ENCODE measurements at regions not wholly inside any gene's neighbourhood (a gene's known extent, or its start where the extent isn't known, plus 50 kb on each side); places are given as distances from the start of the nearest gene placed in this dataset.

- CTCF ChIA-PET, result no interaction called here
- Histone ChIP-seq H3K27me3 (ENCODE audit: low read length) (no peaks in the 10 kb centered on the region), H2AFZ (ENCODE audit: low read length) (no peak overlapping the region), H4K20me1 (ENCODE audit: low read length) (no peaks in the 10 kb centered on the region), H3K9me2 (replicated peaks; ENCODE audit: low read length) (no peaks in the 10 kb centered on the region), H3K4me1 (ENCODE audit: insufficient read depth, low read length) (no peaks in the 10 kb centered on the region), H3K9ac (ENCODE audit: low read length) (no peak overlapping the region), H3K79me2 (ENCODE audit: low read length) (no peaks in the 10 kb centered on the region), H3F3A (ENCODE audit: low read length, unreplicated experiment) (no peaks in the 10 kb centered on the region), H3K9me3 (ENCODE audit: low read length) (no peaks in the 10 kb centered on the region), H3K27ac (ENCODE audit: low read length) (no peak overlapping the region), H3K4me2 (ENCODE audit: low read length) (no peak overlapping the region), H3K36me3 (ENCODE audit: low read depth, low read length) (no peaks in the 10 kb centered on the region), H3K4me3 (ENCODE audit: low read length) (no peak overlapping the region)
- BruUV-seq (replicated peaks), result no TSS peak
- ATAC-seq, result no peak
- POLR2A ChIA-PET (ENCODE audit: unreplicated experiment), result no interaction called here
- TF ChIP-seq EZH2phosphoT487 (IDR thresholded peaks at IDR 0.05; ENCODE audit: borderline replicate concordance, low read length), result no peak
- TF ChIP-seq, protein P1, sequence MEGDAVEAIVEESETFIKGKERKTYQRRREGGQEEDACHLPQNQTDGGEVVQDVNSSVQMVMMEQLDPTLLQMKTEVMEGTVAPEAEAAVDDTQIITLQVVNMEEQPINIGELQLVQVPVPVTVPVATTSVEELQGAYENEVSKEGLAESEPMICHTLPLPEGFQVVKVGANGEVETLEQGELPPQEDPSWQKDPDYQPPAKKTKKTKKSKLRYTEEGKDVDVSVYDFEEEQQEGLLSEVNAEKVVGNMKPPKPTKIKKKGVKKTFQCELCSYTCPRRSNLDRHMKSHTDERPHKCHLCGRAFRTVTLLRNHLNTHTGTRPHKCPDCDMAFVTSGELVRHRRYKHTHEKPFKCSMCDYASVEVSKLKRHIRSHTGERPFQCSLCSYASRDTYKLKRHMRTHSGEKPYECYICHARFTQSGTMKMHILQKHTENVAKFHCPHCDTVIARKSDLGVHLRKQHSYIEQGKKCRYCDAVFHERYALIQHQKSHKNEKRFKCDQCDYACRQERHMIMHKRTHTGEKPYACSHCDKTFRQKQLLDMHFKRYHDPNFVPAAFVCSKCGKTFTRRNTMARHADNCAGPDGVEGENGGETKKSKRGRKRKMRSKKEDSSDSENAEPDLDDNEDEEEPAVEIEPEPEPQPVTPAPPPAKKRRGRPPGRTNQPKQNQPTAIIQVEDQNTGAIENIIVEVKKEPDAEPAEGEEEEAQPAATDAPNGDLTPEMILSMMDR (conservative IDR thresholded peaks at IDR 0.05; ENCODE audit: low read depth, low read length), result no peak
- TF ChIP-seq EZH2 (IDR thresholded peaks at IDR 0.05; ENCODE audit: low read length, unreplicated experiment), result no peak
- intact Hi-C loops (cut with micrococcal nuclease), result no loop called here
- no peak for DNase-seq
Observed at GRCh38 chr4:117514391-117515175, 429.2 kb upstream of the TRAM1L1 start.

DNA sequence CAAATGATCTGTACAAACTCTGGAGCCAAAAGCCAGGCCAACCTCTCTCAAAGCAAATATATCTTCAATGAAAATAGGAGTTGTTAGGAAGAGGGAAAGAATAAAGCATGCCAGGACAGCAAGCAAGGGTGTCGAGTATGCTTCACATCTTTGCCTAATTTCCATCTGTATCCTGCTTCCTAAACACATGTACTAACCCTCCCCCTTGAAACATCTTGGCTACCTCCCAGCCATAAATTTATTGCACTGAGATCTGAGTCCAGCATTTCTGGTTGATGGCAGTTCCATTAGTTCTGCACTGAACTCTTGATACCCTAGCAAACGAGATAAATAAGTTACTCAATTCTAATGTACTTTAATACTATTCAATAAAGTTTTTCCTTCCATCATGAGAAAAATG is 430.5 kb upstream of the TRAM1L1 start:
- no peak for ATAC-seq
- Histone ChIP-seq H2AFZ (ENCODE audit: low read length) (no peak overlapping the region), H3K4me1 (ENCODE audit: insufficient read depth, low read length) (no peaks in the 10 kb centered on the region), H3K9ac (ENCODE audit: low read length) (no peak overlapping the region), H3K4me2 (ENCODE audit: low read length) (no peak overlapping the region), H3K4me3 (ENCODE audit: low read length) (no peak overlapping the region), H3K9me2 (replicated peaks; ENCODE audit: low read length) (no peaks in the 10 kb centered on the region), H3K9me3 (ENCODE audit: low read length) (no peaks in the 10 kb centered on the region), H3K36me3 (ENCODE audit: low read depth, low read length) (no peaks in the 10 kb centered on the region), H3F3A (ENCODE audit: low read length, unreplicated experiment) (no peaks in the 10 kb centered on the region), H4K20me1 (ENCODE audit: low read length) (no peaks in the 10 kb centered on the region), H3K79me2 (ENCODE audit: low read length) (no peaks in the 10 kb centered on the region), H3K27me3 (ENCODE audit: low read length) (no peaks in the 10 kb centered on the region), H3K27ac (ENCODE audit: low read length) (no peak overlapping the region)
- intact Hi-C loops (cut with micrococcal nuclease), result no loop called here
- no TSS peak for BruUV-seq (replicated peaks)
- no peak for DNase-seq
- no peak for TF ChIP-seq EZH2 (IDR thresholded peaks at IDR 0.05; ENCODE audit: low read length, unreplicated experiment)
- ChIA-PET POLR2A (ENCODE audit: unreplicated experiment) (interaction anchor here (0.6 kb wide), 1 partner anchor 20 kb away, joined by 6 read pairs; no protein-coding TSS in a partner anchor), CTCF (no interaction called here)

DNA sequence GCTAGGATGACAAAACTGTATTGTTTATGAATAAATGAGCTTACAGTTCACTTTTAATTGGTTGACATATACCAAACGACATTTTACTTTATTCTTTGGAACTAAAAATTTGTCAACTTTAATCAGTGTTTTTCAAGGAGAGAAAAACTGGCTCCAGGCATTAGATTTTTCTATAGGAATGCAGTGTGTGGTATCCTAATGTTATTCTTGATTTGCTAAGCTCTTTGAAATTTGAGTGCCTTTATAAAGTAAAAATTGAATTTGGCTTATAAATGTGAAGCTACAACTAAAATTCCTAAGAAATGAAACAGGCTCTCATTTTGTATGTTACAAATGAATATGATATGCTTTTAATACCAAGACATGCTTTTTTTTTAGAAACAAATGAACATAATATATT is 442.2 kb upstream of the TRAM1L1 start:
- no peaks in the 10 kb centered on the region for H3K36me3 ChIP-seq (ENCODE audit: low read depth, low read length)
- 0 out of 2 replicates have a peak overlapping the region, but pooled peaks have one; percentile 22 for H3K9ac ChIP-seq (ENCODE audit: low read length)
- ChIA-PET POLR2A (ENCODE audit: unreplicated experiment) (interaction anchor here (0.7 kb wide), 1 partner anchor 451 kb away, joined by 5 read pairs; no protein-coding TSS in a partner anchor), CTCF (no interaction called here)
- no peak for DNase-seq
- peak overlapping the region; percentile 92 for H3K4me2 ChIP-seq (ENCODE audit: low read length)
- no peaks in the 10 kb centered on the region for H3K27me3 ChIP-seq (ENCODE audit: low read length)
- no TSS peak for BruUV-seq (replicated peaks)
- H3F3A ChIP-seq (ENCODE audit: low read length, unreplicated experiment), result no peaks in the 10 kb centered on the region
- H3K4me3 ChIP-seq (ENCODE audit: low read length), result peak overlapping the region; percentile 70
- no peak for TF ChIP-seq EZH2 (IDR thresholded peaks at IDR 0.05; ENCODE audit: low read length, unreplicated experiment)
- TF ChIP-seq EZH2phosphoT487 (IDR thresholded peaks at IDR 0.05; ENCODE audit: borderline replicate concordance, low read length), result no peak
- TF ChIP-seq, protein P1 (conservative IDR thresholded peaks at IDR 0.05; ENCODE audit: low read depth, low read length), result no peak
- ATAC-seq, result no peak
- H3K79me2 ChIP-seq (ENCODE audit: low read length), result no peaks in the 10 kb centered on the region
- intact Hi-C loops (cut with micrococcal nuclease), result no loop called here
- H3K4me1 ChIP-seq (ENCODE audit: insufficient read depth, low read length), result peaks cover 8% of the 10 kb centered on the region
- H3K27ac ChIP-seq (ENCODE audit: low read length), result no peak overlapping the region
- no peaks in the 10 kb centered on the region for H4K20me1 ChIP-seq (ENCODE audit: low read length)
- H3K9me3 ChIP-seq (ENCODE audit: low read length), result no peaks in the 10 kb centered on the region
- peak overlapping the region; percentile 98 for H2AFZ ChIP-seq (ENCODE audit: low read length)
- no peaks in the 10 kb centered on the region for H3K9me2 ChIP-seq (replicated peaks; ENCODE audit: low read length)

Measured in PC-3 (cell line).